ENCODE measurements at regions not wholly inside any gene's neighbourhood (a gene's known extent, or its start where the extent isn't known, plus 50 kb on each side); places are given as distances from the start of the nearest gene placed in this dataset.

DNA sequence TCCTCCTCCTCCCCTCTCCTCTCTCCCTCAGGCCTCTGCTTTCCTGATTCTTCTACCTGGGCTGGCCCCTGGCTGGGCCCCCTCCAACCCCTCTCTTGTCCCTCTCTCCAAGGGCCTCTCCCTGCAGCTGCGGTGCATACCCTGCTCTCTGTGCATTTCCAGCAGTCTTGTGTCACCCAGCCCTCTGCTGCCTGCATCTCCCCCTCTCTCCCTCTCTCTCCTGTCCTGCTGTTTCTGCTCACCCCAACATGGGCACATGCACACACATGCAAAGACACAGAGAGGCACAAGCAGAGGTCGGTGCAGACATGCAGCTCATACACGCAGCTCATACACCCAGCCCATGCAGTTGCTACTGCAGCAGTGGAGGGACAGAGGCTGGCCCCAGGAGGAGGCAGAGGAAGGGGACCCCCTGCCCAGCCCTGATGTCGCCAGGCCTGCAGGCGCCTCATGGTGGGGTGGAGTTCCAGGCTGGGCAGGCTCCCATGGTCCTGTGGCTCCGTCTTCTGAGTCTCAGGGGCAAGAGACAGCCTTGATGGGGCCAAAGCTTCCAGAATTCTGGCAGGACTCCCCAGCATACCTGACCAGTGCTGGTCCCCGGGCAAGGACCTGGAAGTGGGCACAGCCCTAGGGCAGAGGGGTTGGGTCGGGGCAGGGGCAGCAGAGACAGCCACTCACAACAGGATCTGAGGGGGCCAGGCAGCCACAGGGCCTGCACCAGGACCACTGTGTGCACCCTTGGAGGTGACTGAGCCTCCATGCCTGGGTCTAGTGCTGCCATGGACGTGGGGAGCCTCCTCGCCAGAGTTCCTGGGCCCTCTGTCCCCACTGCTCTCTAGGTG lies 216.9 kb downstream of the C9orf50 start:
- Histone ChIP-seq H3K27me3 (ENCODE audit: insufficient read depth, poor library complexity, severe bottlenecking) (no peaks in the 10 kb centered on the region), H3K4me3 (ENCODE audit: severe bottlenecking) (no peak overlapping the region), H3K9me3 (ENCODE audit: severe bottlenecking) (no peaks in the 10 kb centered on the region), H3K4me1 (ENCODE audit: insufficient read depth, poor library complexity, severe bottlenecking) (peaks cover 9% of the 10 kb centered on the region), H3K36me3 (ENCODE audit: low read depth) (no peaks in the 10 kb centered on the region), H3K27ac (ENCODE audit: poor library complexity, severe bottlenecking) (no peak overlapping the region)
- ATAC-seq (ENCODE audit: low read depth) (no peak), DNase-seq (ENCODE audit: low spot score) (no peak)
- TF ChIP-seq, protein P1, sequence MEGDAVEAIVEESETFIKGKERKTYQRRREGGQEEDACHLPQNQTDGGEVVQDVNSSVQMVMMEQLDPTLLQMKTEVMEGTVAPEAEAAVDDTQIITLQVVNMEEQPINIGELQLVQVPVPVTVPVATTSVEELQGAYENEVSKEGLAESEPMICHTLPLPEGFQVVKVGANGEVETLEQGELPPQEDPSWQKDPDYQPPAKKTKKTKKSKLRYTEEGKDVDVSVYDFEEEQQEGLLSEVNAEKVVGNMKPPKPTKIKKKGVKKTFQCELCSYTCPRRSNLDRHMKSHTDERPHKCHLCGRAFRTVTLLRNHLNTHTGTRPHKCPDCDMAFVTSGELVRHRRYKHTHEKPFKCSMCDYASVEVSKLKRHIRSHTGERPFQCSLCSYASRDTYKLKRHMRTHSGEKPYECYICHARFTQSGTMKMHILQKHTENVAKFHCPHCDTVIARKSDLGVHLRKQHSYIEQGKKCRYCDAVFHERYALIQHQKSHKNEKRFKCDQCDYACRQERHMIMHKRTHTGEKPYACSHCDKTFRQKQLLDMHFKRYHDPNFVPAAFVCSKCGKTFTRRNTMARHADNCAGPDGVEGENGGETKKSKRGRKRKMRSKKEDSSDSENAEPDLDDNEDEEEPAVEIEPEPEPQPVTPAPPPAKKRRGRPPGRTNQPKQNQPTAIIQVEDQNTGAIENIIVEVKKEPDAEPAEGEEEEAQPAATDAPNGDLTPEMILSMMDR (IDR thresholded peaks at IDR 0.05; ENCODE audit: poor library complexity, severe bottlenecking) = no peak

DNA sequence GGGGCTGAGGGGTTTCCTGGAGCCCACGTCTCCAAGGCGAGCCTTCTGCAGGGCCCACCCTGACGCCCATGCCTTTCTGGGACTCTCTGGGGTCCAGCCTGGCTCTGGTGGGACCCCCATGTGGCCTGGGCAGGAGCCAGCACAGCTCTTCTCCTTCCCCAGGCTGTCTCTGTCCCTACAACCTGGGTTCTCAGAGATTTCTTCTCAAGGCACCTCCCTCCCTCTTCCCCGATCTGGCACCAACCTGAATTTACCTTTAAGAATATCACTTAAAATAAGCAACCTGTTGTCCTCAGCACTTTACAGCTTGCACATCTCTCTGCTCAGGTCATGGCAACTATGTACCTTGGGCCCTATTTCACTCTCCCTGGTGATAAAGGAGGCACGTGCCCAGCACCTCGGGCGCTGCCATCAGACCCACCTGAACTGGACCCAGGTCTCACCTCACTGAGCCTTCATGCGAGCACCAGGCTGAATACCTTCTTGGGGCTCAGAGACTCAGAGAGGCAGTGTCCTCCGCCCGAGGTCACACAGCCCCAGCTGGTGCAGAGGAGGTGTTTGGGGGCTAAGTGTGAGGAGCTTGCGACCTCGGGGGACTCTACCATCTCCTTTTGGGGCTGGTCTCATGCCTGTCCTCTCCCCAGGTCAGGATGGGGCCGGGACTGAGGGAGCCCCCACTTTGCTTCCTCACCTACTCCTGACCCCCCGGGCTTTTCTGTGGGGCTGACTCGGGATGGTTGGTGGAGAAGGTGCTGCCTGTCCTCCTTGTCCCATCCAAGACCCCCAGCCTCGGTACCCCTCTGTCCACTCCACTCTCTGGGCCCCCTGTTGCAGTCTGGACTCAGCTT lies 217.7 kb downstream of the C9orf50 start:
- no peak for ATAC-seq (ENCODE audit: low read depth)
- peaks cover 9% of the 10 kb centered on the region for H3K4me1 ChIP-seq (ENCODE audit: insufficient read depth, poor library complexity, severe bottlenecking)

DNA sequence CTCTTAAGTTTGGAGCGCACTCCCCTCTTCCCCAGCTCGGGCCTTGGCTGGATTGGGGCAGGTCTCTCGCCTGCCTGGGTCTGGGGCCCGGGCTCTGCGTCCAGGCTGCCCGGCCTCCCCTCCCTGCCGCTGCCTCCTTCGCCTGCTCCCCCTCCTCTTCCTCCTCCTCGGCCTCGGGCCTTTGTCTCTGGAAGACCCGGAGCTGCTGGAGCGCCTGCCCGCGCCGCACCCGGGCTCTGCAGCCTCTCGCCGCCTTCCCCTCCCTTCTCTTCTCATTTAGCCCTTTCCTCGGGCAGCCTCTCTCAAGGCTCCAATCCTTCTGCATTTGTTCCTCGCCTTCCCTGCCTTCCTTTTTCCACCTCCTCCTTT lies 218.5 kb downstream of the C9orf50 start:
- no peak for DNase-seq (ENCODE audit: low spot score)
- ATAC-seq (ENCODE audit: low read depth) = no peak

More for the DNA sequence above, 217.7 kb downstream of the C9orf50 start:
- H3K27me3 ChIP-seq (ENCODE audit: insufficient read depth, poor library complexity, severe bottlenecking) = no peaks in the 10 kb centered on the region
- H3K4me3 ChIP-seq (ENCODE audit: severe bottlenecking) = no peak overlapping the region
- no peak overlapping the region for H3K27ac ChIP-seq (ENCODE audit: poor library complexity, severe bottlenecking)
- H3K9me3 ChIP-seq (ENCODE audit: severe bottlenecking) = no peaks in the 10 kb centered on the region
- DNase-seq (ENCODE audit: low spot score) = no peak
- TF ChIP-seq, protein P1 (IDR thresholded peaks at IDR 0.05; ENCODE audit: poor library complexity, severe bottlenecking) = no peak
- H3K36me3 ChIP-seq (ENCODE audit: low read depth) = no peaks in the 10 kb centered on the region

DNA sequence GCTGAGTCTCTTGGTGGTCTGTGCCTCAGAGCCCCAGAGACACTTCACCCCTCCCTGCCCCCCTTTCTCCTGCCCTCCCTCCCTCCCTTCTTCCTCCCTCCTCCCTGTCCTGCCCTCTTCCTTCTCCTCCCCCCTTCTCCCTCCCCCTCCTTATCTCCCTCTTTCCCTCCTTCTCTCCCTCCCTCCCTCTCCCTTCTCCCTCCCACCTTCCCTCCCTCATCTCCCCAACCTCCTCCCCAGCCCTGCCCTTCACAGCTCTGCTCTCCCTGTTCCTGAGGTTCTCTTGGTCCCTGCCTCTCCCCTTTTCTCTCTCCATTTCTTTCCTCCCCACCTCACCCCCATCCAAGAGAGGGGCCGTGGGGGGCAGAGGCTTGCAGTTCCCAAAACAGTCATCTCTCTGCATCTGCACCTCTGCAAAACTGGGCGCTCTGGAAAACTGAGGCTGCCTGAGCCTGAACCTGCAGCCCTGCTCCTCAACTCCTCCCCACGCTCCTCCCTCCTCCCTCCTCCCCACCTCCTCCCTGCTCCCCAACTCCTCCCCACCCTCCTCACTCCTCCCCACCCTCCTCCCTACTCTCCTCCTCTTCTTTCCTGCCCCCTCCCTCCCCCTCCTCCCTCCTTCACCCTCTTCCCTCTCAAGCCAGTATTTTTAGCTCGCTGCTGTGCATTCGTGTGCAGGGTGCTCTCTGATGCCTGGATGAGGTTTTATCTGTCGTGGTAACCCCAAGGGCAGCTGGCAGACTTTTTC lies 219.1 kb downstream of the C9orf50 start:
- no peaks in the 10 kb centered on the region for H3K27me3 ChIP-seq (ENCODE audit: insufficient read depth, poor library complexity, severe bottlenecking)

More for the DNA sequence above, 218.5 kb downstream of the C9orf50 start:
- H3K4me1 ChIP-seq (ENCODE audit: insufficient read depth, poor library complexity, severe bottlenecking) = peaks cover 9% of the 10 kb centered on the region
- TF ChIP-seq, protein P1 (IDR thresholded peaks at IDR 0.05; ENCODE audit: poor library complexity, severe bottlenecking) = no peak
- H3K27ac ChIP-seq (ENCODE audit: poor library complexity, severe bottlenecking) = no peak overlapping the region
- no peak overlapping the region for H3K4me3 ChIP-seq (ENCODE audit: severe bottlenecking)
- H3K27me3 ChIP-seq (ENCODE audit: insufficient read depth, poor library complexity, severe bottlenecking) = no peaks in the 10 kb centered on the region
- no peaks in the 10 kb centered on the region for H3K36me3 ChIP-seq (ENCODE audit: low read depth)
- no peaks in the 10 kb centered on the region for H3K9me3 ChIP-seq (ENCODE audit: severe bottlenecking)

More for the DNA sequence above, 219.1 kb downstream of the C9orf50 start:
- no peak for ATAC-seq (ENCODE audit: low read depth)
- Histone ChIP-seq H3K27ac (ENCODE audit: poor library complexity, severe bottlenecking) (no peak overlapping the region), H3K4me3 (ENCODE audit: severe bottlenecking) (no peak overlapping the region), H3K36me3 (ENCODE audit: low read depth) (no peaks in the 10 kb centered on the region), H3K9me3 (ENCODE audit: severe bottlenecking) (no peaks in the 10 kb centered on the region), H3K4me1 (ENCODE audit: insufficient read depth, poor library complexity, severe bottlenecking) (peaks cover 9% of the 10 kb centered on the region)
- TF ChIP-seq, protein P1 (IDR thresholded peaks at IDR 0.05; ENCODE audit: poor library complexity, severe bottlenecking) = no peak
- DNase-seq (ENCODE audit: low spot score) = no peak

Data from RWPE2 (cell line).